ENCODE measurements at regions not wholly inside any gene's neighbourhood (a gene's known extent, or its start where the extent isn't known, plus 50 kb on each side); places are given as distances from the start of the nearest gene placed in this dataset.

DNA sequence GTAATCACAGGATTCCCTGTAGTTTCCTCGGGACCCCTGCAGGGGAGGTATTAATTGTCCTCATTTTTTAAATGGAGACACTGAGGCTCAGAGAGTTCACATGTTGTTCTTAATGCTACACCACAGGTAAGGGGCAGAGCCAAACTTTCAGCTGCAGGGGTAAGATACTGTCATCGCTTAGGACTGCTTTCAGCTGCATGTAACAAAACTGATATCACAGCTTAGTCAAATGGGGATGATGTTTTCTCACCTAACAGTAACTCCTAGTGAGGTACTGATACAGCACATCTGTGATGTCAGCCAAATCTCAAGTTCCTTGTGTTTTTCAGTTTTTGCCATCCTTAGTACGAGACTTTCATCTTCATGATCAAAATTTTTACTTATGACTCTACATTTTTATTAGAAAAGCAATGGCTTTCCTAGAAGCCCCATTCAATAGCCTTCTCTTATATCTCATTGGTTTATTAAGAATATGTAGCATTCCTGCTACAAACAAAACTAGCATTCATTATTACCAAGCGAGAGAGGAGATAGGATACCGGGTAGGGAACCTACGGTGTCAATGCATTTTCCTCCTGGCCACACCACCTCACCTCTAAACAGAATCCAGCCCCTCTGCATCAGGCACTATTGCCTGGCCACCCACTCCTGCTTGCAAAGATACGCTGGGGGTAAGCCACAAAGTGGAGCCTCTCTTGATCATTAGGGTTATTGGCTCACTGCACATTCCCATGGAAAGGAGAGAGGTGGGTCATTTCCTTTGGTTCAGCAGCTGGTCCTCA is 557.5 kb downstream of the CD83 start:
- H2AFZ ChIP-seq (ENCODE audit: low read length) = peak overlapping the region; percentile 49; the same call in 1 of the 2 replicates
- no peak for DNase-seq (ENCODE audit: low spot score)
- BruUV-seq (replicated peaks) = no TSS peak
- no peaks in the 10 kb centered on the region for H3K79me2 ChIP-seq (ENCODE audit: insufficient read depth, low read depth, low read length)
- H3K9me3 ChIP-seq (ENCODE audit: low read length) = no peaks in the 10 kb centered on the region
- H3K4me1 ChIP-seq (ENCODE audit: insufficient read depth, low read length, poor library complexity, severe bottlenecking) = peaks cover 47% of the 10 kb centered on the region
- H3K4me2 ChIP-seq (ENCODE audit: low read length) = peak overlapping the region; percentile 48; the same call in 1 of the 2 replicates
- ChIA-PET POLR2A (interaction anchor here (0.7 to 1.3 kb wide), 3 partner anchors 12 to 17 kb away, joined by 3 to 4 read pairs (median 3); no protein-coding TSS in a partner anchor), CTCF (ENCODE audit: unreplicated experiment) (interaction anchor here (0.6 to 0.7 kb wide), 3 partner anchors 51 to 678 kb away, joined by 3 to 10 read pairs (median 4); no protein-coding TSS in a partner anchor)
- H3K9me2 ChIP-seq (ENCODE audit: insufficient read depth, low read length) = no peaks in the 10 kb centered on the region
- no peak overlapping the region for H3K4me3 ChIP-seq (ENCODE audit: low read depth, low read length, poor library complexity, severe bottlenecking)
- TF ChIP-seq EZH2phosphoT487 (IDR thresholded peaks at IDR 0.05; ENCODE audit: borderline replicate concordance, low read depth, low read length) = no peak
- no peaks in the 10 kb centered on the region for H3K36me3 ChIP-seq (ENCODE audit: insufficient read depth, low read length)
- peak overlapping the region; percentile 37 for H3K27ac ChIP-seq (ENCODE audit: low read depth, low read length, poor library complexity, severe bottlenecking)
- no peaks in the 10 kb centered on the region for H4K20me1 ChIP-seq (ENCODE audit: insufficient read depth, low read length)
- intact Hi-C loops (cut with micrococcal nuclease; ENCODE audit: unreplicated experiment) = no loop called here

DNA sequence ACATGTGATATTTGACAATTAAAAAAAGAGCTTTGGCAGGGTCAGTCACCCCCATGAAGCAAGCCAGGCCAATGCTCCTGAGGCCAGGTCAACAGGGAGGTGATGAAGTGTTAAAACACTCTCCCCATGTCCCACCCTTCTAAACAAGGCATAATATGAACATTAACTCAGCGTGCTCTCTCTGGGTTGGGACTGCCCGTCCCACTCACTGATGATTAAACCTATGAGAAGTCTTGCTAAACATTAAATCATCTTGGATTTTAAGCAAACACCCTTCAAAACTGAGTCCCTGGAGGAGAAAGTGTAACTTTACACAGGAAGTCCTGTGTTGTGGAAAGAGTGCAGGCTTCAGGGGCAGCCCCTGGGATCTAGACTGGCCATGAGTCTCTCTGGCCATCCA is 558.5 kb downstream of the CD83 start:
- no peaks in the 10 kb centered on the region for H3K79me2 ChIP-seq (ENCODE audit: insufficient read depth, low read depth, low read length)
- H2AFZ ChIP-seq (ENCODE audit: low read length) = no peak overlapping the region
- no peaks in the 10 kb centered on the region for H4K20me1 ChIP-seq (ENCODE audit: insufficient read depth, low read length)
- TF ChIP-seq, protein P1, sequence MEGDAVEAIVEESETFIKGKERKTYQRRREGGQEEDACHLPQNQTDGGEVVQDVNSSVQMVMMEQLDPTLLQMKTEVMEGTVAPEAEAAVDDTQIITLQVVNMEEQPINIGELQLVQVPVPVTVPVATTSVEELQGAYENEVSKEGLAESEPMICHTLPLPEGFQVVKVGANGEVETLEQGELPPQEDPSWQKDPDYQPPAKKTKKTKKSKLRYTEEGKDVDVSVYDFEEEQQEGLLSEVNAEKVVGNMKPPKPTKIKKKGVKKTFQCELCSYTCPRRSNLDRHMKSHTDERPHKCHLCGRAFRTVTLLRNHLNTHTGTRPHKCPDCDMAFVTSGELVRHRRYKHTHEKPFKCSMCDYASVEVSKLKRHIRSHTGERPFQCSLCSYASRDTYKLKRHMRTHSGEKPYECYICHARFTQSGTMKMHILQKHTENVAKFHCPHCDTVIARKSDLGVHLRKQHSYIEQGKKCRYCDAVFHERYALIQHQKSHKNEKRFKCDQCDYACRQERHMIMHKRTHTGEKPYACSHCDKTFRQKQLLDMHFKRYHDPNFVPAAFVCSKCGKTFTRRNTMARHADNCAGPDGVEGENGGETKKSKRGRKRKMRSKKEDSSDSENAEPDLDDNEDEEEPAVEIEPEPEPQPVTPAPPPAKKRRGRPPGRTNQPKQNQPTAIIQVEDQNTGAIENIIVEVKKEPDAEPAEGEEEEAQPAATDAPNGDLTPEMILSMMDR (conservative IDR thresholded peaks at IDR 0.05; ENCODE audit: low read length) = no peak
- no peak for TF ChIP-seq EZH2phosphoT487 (IDR thresholded peaks at IDR 0.05; ENCODE audit: borderline replicate concordance, low read depth, low read length)
- no peak for DNase-seq (ENCODE audit: low spot score)
- intact Hi-C loops (cut with micrococcal nuclease; ENCODE audit: unreplicated experiment) = no loop called here
- H3K9me3 ChIP-seq (ENCODE audit: low read length) = no peaks in the 10 kb centered on the region
- no peaks in the 10 kb centered on the region for H3K36me3 ChIP-seq (ENCODE audit: insufficient read depth, low read length)
- H3K9me2 ChIP-seq (ENCODE audit: insufficient read depth, low read length) = no peaks in the 10 kb centered on the region
- no TSS peak for BruUV-seq (replicated peaks)
- H3K4me1 ChIP-seq (ENCODE audit: insufficient read depth, low read length, poor library complexity, severe bottlenecking) = peaks cover 41% of the 10 kb centered on the region
- no peak overlapping the region for H3K27ac ChIP-seq (ENCODE audit: low read depth, low read length, poor library complexity, severe bottlenecking)
- no peak overlapping the region for H3K4me3 ChIP-seq (ENCODE audit: low read depth, low read length, poor library complexity, severe bottlenecking)
- ChIA-PET CTCF (ENCODE audit: unreplicated experiment) (no interaction called here), POLR2A (no interaction called here)
- H3K4me2 ChIP-seq (ENCODE audit: low read length) = no peak overlapping the region

DNA sequence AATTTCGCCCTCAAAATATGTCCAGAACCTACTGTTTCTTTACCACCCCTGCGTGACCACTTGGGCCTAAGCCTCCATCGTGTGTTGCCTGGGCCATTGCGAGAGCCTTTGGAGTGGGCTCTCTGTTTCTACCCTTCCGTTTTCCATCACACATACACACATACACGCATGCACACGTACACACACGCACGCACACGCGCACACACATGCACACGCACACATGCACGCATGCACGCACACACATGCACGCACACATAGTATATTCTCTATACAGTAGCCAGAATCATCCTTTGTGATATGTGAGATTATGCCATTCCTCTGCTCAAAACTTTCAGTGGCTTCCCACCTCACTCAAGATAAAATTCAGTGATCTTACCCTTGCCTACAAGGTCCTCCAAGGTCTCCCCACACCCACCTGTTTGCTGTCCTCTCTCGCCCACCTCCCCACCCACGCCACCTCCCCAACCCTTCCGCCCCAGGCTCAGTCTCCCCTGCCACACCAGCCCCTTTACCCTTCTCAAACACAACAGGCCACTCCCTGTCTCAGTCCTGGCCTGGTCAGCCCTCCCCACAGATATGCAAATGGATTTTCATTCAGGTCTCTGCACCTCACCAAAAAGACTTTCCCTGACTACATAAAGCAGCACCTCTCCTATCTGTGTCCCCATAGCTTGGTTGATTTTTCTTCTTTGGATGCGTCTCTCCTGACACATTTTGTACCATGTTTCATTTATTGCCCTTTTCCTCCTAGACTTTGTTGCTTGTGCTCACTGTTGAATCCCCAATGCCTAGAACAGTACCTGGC is 559.6 kb downstream of the CD83 start:
- POLR2A ChIA-PET = interaction anchor here (0.7 to 1.3 kb wide), 3 partner anchors 16 to 298 kb away, joined by 3 to 5 read pairs (median 4); no protein-coding TSS in a partner anchor
- no TSS peak for BruUV-seq (replicated peaks)

More for the DNA sequence above, 559.6 kb downstream of the CD83 start:
- DNase-seq (ENCODE audit: low spot score) = no peak
- TF ChIP-seq, protein P1 (conservative IDR thresholded peaks at IDR 0.05; ENCODE audit: low read length) = no peak
- no peak for TF ChIP-seq EZH2phosphoT487 (IDR thresholded peaks at IDR 0.05; ENCODE audit: borderline replicate concordance, low read depth, low read length)
- no peaks in the 10 kb centered on the region for H4K20me1 ChIP-seq (ENCODE audit: insufficient read depth, low read length)
- H3K4me3 ChIP-seq (ENCODE audit: low read depth, low read length, poor library complexity, severe bottlenecking) = no peak overlapping the region
- H3K9me3 ChIP-seq (ENCODE audit: low read length) = no peaks in the 10 kb centered on the region
- CTCF ChIA-PET (ENCODE audit: unreplicated experiment) = no interaction called here
- H3K9me2 ChIP-seq (ENCODE audit: insufficient read depth, low read length) = no peaks in the 10 kb centered on the region
- no peak overlapping the region for H2AFZ ChIP-seq (ENCODE audit: low read length)
- H3K36me3 ChIP-seq (ENCODE audit: insufficient read depth, low read length) = no peaks in the 10 kb centered on the region
- intact Hi-C loops (cut with micrococcal nuclease; ENCODE audit: unreplicated experiment) = no loop called here
- H3K4me2 ChIP-seq (ENCODE audit: low read length) = no peak overlapping the region
- H3K27ac ChIP-seq (ENCODE audit: low read depth, low read length, poor library complexity, severe bottlenecking) = no peak overlapping the region
- peaks cover 29% of the 10 kb centered on the region for H3K4me1 ChIP-seq (ENCODE audit: insufficient read depth, low read length, poor library complexity, severe bottlenecking)
- no peaks in the 10 kb centered on the region for H3K79me2 ChIP-seq (ENCODE audit: insufficient read depth, low read depth, low read length)
